BLaER1 treated with 17β-estradiol and CSF1 and Interleukin-3, amounts not matched to agents 10 nM and 100 nM (cell line): ENCODE measurements at regions not wholly inside any gene's neighbourhood (a gene's known extent, or its start where the extent isn't known, plus 50 kb on each side); places are given as distances from the start of the nearest gene placed in this dataset.

Source experiments
- H3K27ac ChIP-seq, 11 experiments: shearing (Covaris generic); formaldehyde crosslinking; 2 replicates each; pipeline ENCODE4 v1.8.1; 2022
- H3K27me3 ChIP-seq, 11 experiments: shearing (Covaris generic); formaldehyde crosslinking; 2 replicates each; pipeline ENCODE4 v1.8.1; 2022
- H3K36me3 ChIP-seq, 11 experiments: shearing (Covaris generic); formaldehyde crosslinking; 2 replicates each; pipeline ENCODE4 v1.8.1; 2022
- H3K4me1 ChIP-seq, 10 experiments: shearing (Covaris generic); formaldehyde crosslinking; 2 replicates each; pipeline ENCODE4 v1.8.1; 2022
- H3K4me2 ChIP-seq, 11 experiments: shearing (Covaris generic); formaldehyde crosslinking; 2 replicates each; pipeline ENCODE4 v1.8.1; 2022
- H3K4me3 ChIP-seq, 10 experiments: shearing (Covaris generic); formaldehyde crosslinking; 2 replicates each; pipeline ENCODE4 v1.8.1; 2022
- H3K9ac ChIP-seq, 11 experiments: shearing (Covaris generic); formaldehyde crosslinking; 2 replicates each; pipeline ENCODE4 v1.8.1; 2022
- H3K9me3 ChIP-seq, 11 experiments: shearing (Covaris generic); formaldehyde crosslinking; replicated peaks in 1 of 11; 2 replicates each; pipeline ENCODE4 v1.8.1; 2022
- H4K20me1 ChIP-seq, 11 experiments: shearing (Covaris generic); formaldehyde crosslinking; 2 replicates each; pipeline ENCODE4 v1.8.1; 2022
- Cebpa-rat ChIP-seq, 11 experiments: shearing (Covaris generic); IDR thresholded peaks; 2 replicates each; pipeline ENCODE4 v1.8.1; 2022

- Histone ChIP-seq H3K36me3 (no peaks in the 10 kb centered on the region), H3K4me2 (no peak overlapping the region)
Observed at GRCh38 chr3:144350125-144350524, 378.5 kb downstream of the DIPK2A start.

GRCh38 chr3:144351011-144351410 lies 379.4 kb downstream of the DIPK2A start:
- Histone ChIP-seq H3K9me3 (no peaks in the 10 kb centered on the region), H3K4me1 (no peaks in the 10 kb centered on the region), H3K4me3 (no peak overlapping the region), H3K4me2 (no peak overlapping the region), H3K9ac (no peak overlapping the region), H4K20me1 (no peaks in the 10 kb centered on the region), H3K27ac (no peak overlapping the region), H3K27me3 (peaks cover 0 to 15% (median 5%) of the 10 kb centered on the region in 11 experiments; a peak in 8 of 22 replicates), H3K36me3 (no peaks in the 10 kb centered on the region)
- no peak for TF ChIP-seq Cebpa-rat (IDR thresholded peaks at IDR 0.05)

More at GRCh38 chr3:144350125-144350524, 378.5 kb downstream of the DIPK2A start:
- TF ChIP-seq Cebpa-rat (IDR thresholded peaks at IDR 0.05), result no peak
- Histone ChIP-seq H3K9ac (no peak overlapping the region), H3K27ac (no peak overlapping the region), H3K27me3 (peaks cover 0 to 24% (median 5%) of the 10 kb centered on the region in 11 experiments; a peak in 8 of 22 replicates), H4K20me1 (no peaks in the 10 kb centered on the region), H3K4me1 (peaks cover under 1 to 3% (median 2%) of the 10 kb centered on the region in 10 experiments; a peak in 19 of 20 replicates), H3K9me3 (no peaks in the 10 kb centered on the region), H3K4me3 (no peak overlapping the region)

GRCh38 chr3:144351773-144352365 lies 380.2 kb downstream of the DIPK2A start:
- no peak overlapping the region for H3K4me3 ChIP-seq
- H3K9ac ChIP-seq, result no peak overlapping the region
- no peaks in the 10 kb centered on the region for H3K9me3 ChIP-seq
- no peak overlapping the region for H3K4me2 ChIP-seq
- no peaks in the 10 kb centered on the region for H3K4me1 ChIP-seq
- no peaks in the 10 kb centered on the region for H4K20me1 ChIP-seq
- H3K27ac ChIP-seq, result no peak overlapping the region
- peaks cover 0 to 7% (median 0%) of the 10 kb centered on the region in 11 experiments; a peak in 8 of 22 replicates for H3K27me3 ChIP-seq
- no peaks in the 10 kb centered on the region for H3K36me3 ChIP-seq
- no peak for TF ChIP-seq Cebpa-rat (IDR thresholded peaks at IDR 0.05)

GRCh38 chr3:144358191-144358590 lies 386.6 kb downstream of the DIPK2A start:
- no peak for TF ChIP-seq Cebpa-rat (IDR thresholded peaks at IDR 0.05)
- H3K27ac ChIP-seq, result no peak overlapping the region
- H3K4me2 ChIP-seq, result no peak overlapping the region
- H3K9ac ChIP-seq, result no peak overlapping the region
- H3K4me3 ChIP-seq, result no peak overlapping the region
- no peaks in the 10 kb centered on the region for H3K36me3 ChIP-seq
- no peaks in the 10 kb centered on the region for H3K9me3 ChIP-seq
- H4K20me1 ChIP-seq, result no peaks in the 10 kb centered on the region
- no peaks in the 10 kb centered on the region for H3K27me3 ChIP-seq
- H3K4me1 ChIP-seq, result no peaks in the 10 kb centered on the region

GRCh38 chr3:144361002-144361401 lies 389.4 kb downstream of the DIPK2A start:
- H4K20me1 ChIP-seq, result no peaks in the 10 kb centered on the region
- TF ChIP-seq Cebpa-rat (IDR thresholded peaks at IDR 0.05), result no peak
- H3K27me3 ChIP-seq, result no peaks in the 10 kb centered on the region; a peak in 1 of 22 replicates
- H3K9ac ChIP-seq, result no peak overlapping the region
- no peak overlapping the region for H3K27ac ChIP-seq
- no peak overlapping the region for H3K4me2 ChIP-seq
- H3K4me3 ChIP-seq, result no peak overlapping the region
- H3K36me3 ChIP-seq, result no peaks in the 10 kb centered on the region
- no peaks in the 10 kb centered on the region for H3K4me1 ChIP-seq
- 0 out of 22 replicates have a peak, but pooled peaks cover 0 to under 1% (median 0%) of the 10 kb centered on the region in 11 experiments for H3K9me3 ChIP-seq

- Histone ChIP-seq H3K4me1 (no peaks in the 10 kb centered on the region), H3K4me2 (no peak overlapping the region), H3K36me3 (no peaks in the 10 kb centered on the region), H3K27me3 (no peaks in the 10 kb centered on the region; a peak in 1 of 22 replicates), H3K4me3 (no peak overlapping the region), H3K27ac (no peak overlapping the region), H3K9ac (no peak overlapping the region), H3K9me3 (peaks cover 1 to 11% (median 4%) of the 10 kb centered on the region in 11 experiments; a peak in 21 of 22 replicates), H4K20me1 (no peaks in the 10 kb centered on the region)
- TF ChIP-seq Cebpa-rat (IDR thresholded peaks at IDR 0.05), result no peak
Observed at GRCh38 chr3:144362126-144362525, 390.5 kb downstream of the DIPK2A start.

GRCh38 chr3:144363856-144364255 lies 392.2 kb downstream of the DIPK2A start:
- Histone ChIP-seq H4K20me1 (no peaks in the 10 kb centered on the region), H3K27ac (no peak overlapping the region), H3K9ac (no peak overlapping the region), H3K36me3 (no peaks in the 10 kb centered on the region), H3K4me1 (no peaks in the 10 kb centered on the region), H3K4me3 (no peak overlapping the region), H3K4me2 (no peak overlapping the region), H3K9me3 (peaks cover 19 to 29% (median 21%) of the 10 kb centered on the region in 11 experiments), H3K27me3 (no peaks in the 10 kb centered on the region; a peak in 1 of 22 replicates)
- TF ChIP-seq Cebpa-rat (IDR thresholded peaks at IDR 0.05), result no peak

GRCh38 chr3:144364737-144365136 lies 393.1 kb downstream of the DIPK2A start:
- no peak overlapping the region for H3K27ac ChIP-seq
- no peaks in the 10 kb centered on the region; a peak in 1 of 22 replicates for H3K27me3 ChIP-seq
- TF ChIP-seq Cebpa-rat (IDR thresholded peaks at IDR 0.05), result no peak
- H3K36me3 ChIP-seq, result no peaks in the 10 kb centered on the region
- no peaks in the 10 kb centered on the region for H3K4me1 ChIP-seq
- no peak overlapping the region for H3K4me3 ChIP-seq
- H3K9me3 ChIP-seq, result peaks cover 24 to 38% (median 29%) of the 10 kb centered on the region in 11 experiments
- no peak overlapping the region for H3K9ac ChIP-seq
- H4K20me1 ChIP-seq, result no peaks in the 10 kb centered on the region; a peak in 1 of 22 replicates
- no peak overlapping the region for H3K4me2 ChIP-seq

- TF ChIP-seq Cebpa-rat (IDR thresholded peaks at IDR 0.05), result no peak
- Histone ChIP-seq H3K9ac (no peak overlapping the region), H3K27ac (no peak overlapping the region), H3K4me2 (no peak overlapping the region), H3K36me3 (no peaks in the 10 kb centered on the region), H3K4me3 (no peak overlapping the region), H3K27me3 (no peaks in the 10 kb centered on the region; a peak in 1 of 22 replicates), H3K4me1 (no peaks in the 10 kb centered on the region), H3K9me3 (peaks cover 24 to 41% (median 29%) of the 10 kb centered on the region in 11 experiments), H4K20me1 (no peaks in the 10 kb centered on the region; a peak in 1 of 22 replicates)
Observed at GRCh38 chr3:144369129-144369879, 397.7 kb downstream of the DIPK2A start.
